SW480 (cell line): ENCODE measurements at regions not wholly inside any gene's neighbourhood (a gene's known extent, or its start where the extent isn't known, plus 50 kb on each side); places are given as distances from the start of the nearest gene placed in this dataset.
"Not testable (repeated sequence)": the region's sequence is repeated elsewhere in the genome, so short reads cannot be mapped to it uniquely, and the experiment has no call there.

Source experiments
- DNase-seq: peaks from one replicate; pipeline ENCODE4 v3.0.0-alpha.2; 2016; ENCODE audit warnings: low spot score

DNA sequence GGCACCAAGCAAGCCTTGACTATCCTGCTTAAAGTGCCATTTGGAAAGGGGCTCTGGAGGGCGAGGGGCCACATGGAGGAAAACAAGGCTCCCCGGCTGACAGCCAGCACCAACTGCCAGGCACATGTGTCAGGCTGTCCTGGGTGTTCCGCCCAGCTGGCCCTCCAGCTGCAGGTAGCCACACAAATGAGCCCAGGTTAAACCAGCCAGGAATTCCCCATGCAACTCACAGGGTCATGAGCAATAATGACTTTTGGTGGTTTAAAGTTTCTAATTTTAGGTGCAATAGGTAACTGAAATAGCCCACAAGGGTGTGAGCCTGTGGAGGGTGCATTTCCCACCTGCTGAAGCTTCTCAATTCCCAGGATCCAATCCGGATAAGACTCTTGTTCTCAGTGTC, 58.9 kb upstream of the EEF2KMT start:
- not testable (repeated sequence) for DNase-seq

DNA sequence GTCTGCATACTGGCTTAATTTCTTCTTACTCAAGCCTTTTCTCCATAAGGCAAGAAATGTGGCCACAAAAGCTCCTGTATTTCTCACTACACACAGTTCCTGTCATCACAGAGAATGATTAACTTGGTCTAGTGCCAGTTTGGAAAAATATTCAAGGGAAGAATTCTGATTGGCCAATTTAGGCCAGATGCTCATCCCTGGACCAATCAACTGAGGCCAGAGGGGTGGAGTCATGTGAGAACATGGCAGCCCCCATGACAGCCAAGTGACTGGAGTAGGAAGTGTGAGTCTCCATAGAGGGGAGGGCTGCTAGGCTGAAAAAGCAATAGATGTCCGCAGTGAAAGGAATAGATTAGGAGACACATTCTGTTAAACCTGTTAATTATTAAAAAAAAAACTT, 56.4 kb upstream of the EEF2KMT start:
- DNase-seq, result not testable (repeated sequence)

DNA sequence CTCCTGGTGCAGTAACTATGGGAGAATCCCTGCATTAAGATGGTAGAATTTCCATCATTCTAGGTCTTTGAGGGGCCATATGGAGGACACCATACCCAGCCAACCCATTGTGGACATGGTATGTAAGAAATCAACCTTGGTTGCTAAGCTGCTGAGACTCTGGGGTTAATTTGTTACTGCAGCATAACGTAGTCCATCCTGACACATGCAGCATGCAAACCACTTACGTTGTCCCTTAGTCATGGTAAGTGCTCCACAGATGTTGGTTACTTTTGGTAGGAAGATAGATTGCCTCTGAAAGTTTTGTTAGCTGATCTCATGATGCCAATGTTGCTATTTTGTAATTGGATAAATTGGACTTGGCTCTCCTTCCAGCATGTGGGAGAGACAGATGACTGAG, 53.8 kb upstream of the EEF2KMT start:
- not testable (repeated sequence) for DNase-seq
